ENCODE measurements at regions not wholly inside any gene's neighbourhood (a gene's known extent, or its start where the extent isn't known, plus 50 kb on each side); places are given as distances from the start of the nearest gene placed in this dataset.

- POLR2A ChIA-PET: no interaction called here
- no peak for DNase-seq (ENCODE audit: extremely low spot score)
- CTCF ChIA-PET: no interaction called here
- TF ChIP-seq NFRKB (IDR thresholded peaks at IDR 0.05) (no peak), PKNOX1 (IDR thresholded peaks at IDR 0.05) (no peak), SP1 (IDR thresholded peaks at IDR 0.05) (no peak), CTBP1 (IDR thresholded peaks at IDR 0.05; ENCODE audit: borderline replicate concordance) (no peak), BHLHE40 (IDR thresholded peaks at IDR 0.05; ENCODE audit: borderline replicate concordance) (no peak), TARDBP (IDR thresholded peaks at IDR 0.05) (no peak), HDGF (IDR thresholded peaks at IDR 0.05; ENCODE audit: borderline replicate concordance) (no peak), L3MBTL2 (conservative IDR thresholded peaks at IDR 0.05) (no peak), FOXM1 (IDR thresholded peaks at IDR 0.05; ENCODE audit: borderline replicate concordance) (no peak)
These were observed 445.8 kb downstream of the HTR1B start for GRCh38 chr6:77017537-77017936.

- POLR2A ChIA-PET: no interaction called here
- DNase-seq (ENCODE audit: extremely low spot score): no peak
- TF ChIP-seq ZNF384 (IDR thresholded peaks at IDR 0.05) (no peak), ARNT (IDR thresholded peaks at IDR 0.05) (no peak), HDGF (IDR thresholded peaks at IDR 0.05; ENCODE audit: borderline replicate concordance) (no peak), FOXK2 (IDR thresholded peaks at IDR 0.05) (no peak), ELF4 (IDR thresholded peaks at IDR 0.05) (no peak), CTBP1 (IDR thresholded peaks at IDR 0.05; ENCODE audit: borderline replicate concordance) (no peak), SP1 (IDR thresholded peaks at IDR 0.05) (no peak), L3MBTL2 (conservative IDR thresholded peaks at IDR 0.05) (no peak), BHLHE40 (IDR thresholded peaks at IDR 0.05; ENCODE audit: borderline replicate concordance) (no peak), LEF1 (IDR thresholded peaks at IDR 0.05; ENCODE audit: borderline replicate concordance) (no peak), NFRKB (IDR thresholded peaks at IDR 0.05) (no peak), PKNOX1 (IDR thresholded peaks at IDR 0.05) (no peak), FOXA1 (IDR thresholded peaks at IDR 0.05) (no peak)
- CTCF ChIA-PET: no interaction called here
These were observed 447.9 kb downstream of the HTR1B start for GRCh38 chr6:77015350-77015749.

- POLR2A ChIA-PET: no interaction called here
- TF ChIP-seq FOXA1 (IDR thresholded peaks at IDR 0.05): no peak
- TF ChIP-seq CTBP1 (IDR thresholded peaks at IDR 0.05; ENCODE audit: borderline replicate concordance): no peak
- no peak for TF ChIP-seq ARNT (IDR thresholded peaks at IDR 0.05)
- TF ChIP-seq NFRKB (IDR thresholded peaks at IDR 0.05): no peak
- CTCF ChIA-PET: no interaction called here
These were observed 451.3 kb downstream of the HTR1B start for GRCh38 chr6:77011929-77012545.

GRCh38 chr6:77010931-77011542 lies 452.3 kb downstream of the HTR1B start:
- CTCF ChIA-PET: no interaction called here
- POLR2A ChIA-PET: no interaction called here
- no peak for DNase-seq (ENCODE audit: extremely low spot score)
- TF ChIP-seq L3MBTL2 (conservative IDR thresholded peaks at IDR 0.05) (no peak), ARNT (IDR thresholded peaks at IDR 0.05) (no peak), SP1 (IDR thresholded peaks at IDR 0.05) (no peak), ZNF384 (IDR thresholded peaks at IDR 0.05) (no peak), NFRKB (IDR thresholded peaks at IDR 0.05) (no peak), FOXM1 (IDR thresholded peaks at IDR 0.05; ENCODE audit: borderline replicate concordance) (no peak), BHLHE40 (IDR thresholded peaks at IDR 0.05; ENCODE audit: borderline replicate concordance) (no peak), FOXA1 (IDR thresholded peaks at IDR 0.05) (no peak), PKNOX1 (IDR thresholded peaks at IDR 0.05) (no peak), TARDBP (IDR thresholded peaks at IDR 0.05) (no peak), FOXK2 (IDR thresholded peaks at IDR 0.05) (no peak), CTBP1 (IDR thresholded peaks at IDR 0.05; ENCODE audit: borderline replicate concordance) (no peak), SUZ12 (IDR thresholded peaks at IDR 0.05) (no peak), HDGF (IDR thresholded peaks at IDR 0.05; ENCODE audit: borderline replicate concordance) (no peak), ELF4 (IDR thresholded peaks at IDR 0.05) (no peak)

More at GRCh38 chr6:77011929-77012545, 451.3 kb downstream of the HTR1B start:
- DNase-seq (ENCODE audit: extremely low spot score): no peak

GRCh38 chr6:76992553-76992952 lies 470.7 kb downstream of the HTR1B start:
- CTCF ChIA-PET: no interaction called here
- no peak for DNase-seq (ENCODE audit: extremely low spot score)
- POLR2A ChIA-PET: no interaction called here
- TF ChIP-seq ARNT (IDR thresholded peaks at IDR 0.05) (no peak), FOXM1 (IDR thresholded peaks at IDR 0.05; ENCODE audit: borderline replicate concordance) (no peak), BHLHE40 (IDR thresholded peaks at IDR 0.05; ENCODE audit: borderline replicate concordance) (no peak), CTBP1 (IDR thresholded peaks at IDR 0.05; ENCODE audit: borderline replicate concordance) (no peak), ZNF384 (IDR thresholded peaks at IDR 0.05) (no peak)

GRCh38 chr6:76984572-76984971 lies 478.7 kb downstream of the HTR1B start:
- TF ChIP-seq BHLHE40 (IDR thresholded peaks at IDR 0.05; ENCODE audit: borderline replicate concordance) (no peak), ELF4 (IDR thresholded peaks at IDR 0.05) (no peak), L3MBTL2 (conservative IDR thresholded peaks at IDR 0.05) (no peak), SUZ12 (IDR thresholded peaks at IDR 0.05) (no peak), CTBP1 (IDR thresholded peaks at IDR 0.05; ENCODE audit: borderline replicate concordance) (no peak), NFRKB (IDR thresholded peaks at IDR 0.05) (no peak), FOXA1 (IDR thresholded peaks at IDR 0.05) (no peak)
- ChIA-PET POLR2A (no interaction called here), CTCF (no interaction called here)
- no peak for DNase-seq (ENCODE audit: extremely low spot score)

Measured in HEK293T (cell line).